ENCODE measurements at regions not wholly inside any gene's neighbourhood (a gene's known extent, or its start where the extent isn't known, plus 50 kb on each side); places are given as distances from the start of the nearest gene placed in this dataset.

DNA sequence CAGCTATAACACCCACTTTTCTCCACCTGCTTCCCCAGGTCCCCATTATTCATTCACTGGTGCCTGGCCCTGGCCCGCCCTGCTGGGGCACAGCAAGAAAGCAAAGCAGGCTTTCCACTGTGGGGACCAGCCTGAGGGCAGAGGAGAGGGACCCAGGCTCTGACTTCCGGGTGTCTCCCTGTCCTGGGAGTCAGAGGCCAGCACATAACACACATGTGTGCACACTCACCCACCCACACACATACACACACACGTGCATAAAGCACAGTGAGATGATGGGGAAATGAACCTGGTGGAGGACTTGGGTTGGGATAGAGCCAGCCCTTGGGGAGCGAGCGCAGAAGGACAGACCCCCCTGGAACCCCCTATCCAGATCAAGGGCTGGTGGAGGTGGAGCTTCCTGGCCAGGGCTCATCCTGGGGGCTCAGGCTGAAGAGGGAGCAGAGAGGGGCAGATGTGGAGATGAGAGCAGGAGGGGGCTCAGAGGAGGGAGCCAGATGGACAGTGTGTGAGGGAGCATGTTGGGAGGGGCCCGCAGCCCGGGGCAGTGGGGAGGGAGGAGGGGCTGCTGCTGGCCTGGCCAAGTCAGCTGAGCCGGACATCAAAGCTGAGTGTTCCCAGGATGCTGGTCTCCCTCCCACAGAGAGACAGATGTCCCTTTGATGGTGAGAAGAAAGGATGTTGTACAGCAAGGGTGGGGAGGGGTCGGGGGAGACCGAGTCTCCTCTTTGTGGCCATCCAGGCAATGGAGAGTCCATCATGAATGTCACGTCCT, 78.2 kb downstream of the LINGO1 start:
- Histone ChIP-seq H3K27me3 (replicated peaks in 1 of 4; ENCODE audit: control extremely low read depth in 1 of 4, control insufficient read depth in 3 of 4, insufficient read depth in 4 of 4, low read length in 3 of 4) (no peaks in the 10 kb centered on the region), H3K9me3 (ENCODE audit: control extremely low read depth in 1 of 3, control insufficient read depth in 2 of 3, insufficient read depth in 1 of 3, low read length in 2 of 3) (no peaks in the 10 kb centered on the region), H3K36me3 (replicated peaks in 1 of 2; ENCODE audit: control extremely low read depth in 1 of 2, control insufficient read depth in 1 of 2, extremely low read depth in 1 of 2, insufficient read depth in 2 of 2, low read length in 1 of 2) (no peaks in the 10 kb centered on the region), H3K79me2 (ENCODE audit: control insufficient read depth, insufficient read depth, low read length) (no peaks in the 10 kb centered on the region), H3K4me3 (ENCODE audit: control extremely low read depth in 1 of 5, extremely low read depth in 1 of 5, insufficient read depth in 1 of 5, low read depth in 2 of 5, low read length in 4 of 5) (no peak overlapping the region), H3K4me1 (ENCODE audit: control insufficient read depth in 2 of 2, insufficient read depth in 2 of 2, low read length in 2 of 2) (no peaks in the 10 kb centered on the region), H3K27ac (ENCODE audit: low read length in 2 of 2) (no peak overlapping the region), H3K4me2 (replicated peaks; ENCODE audit: low read depth, low read length, poor library complexity, severe bottlenecking) (no peak overlapping the region), H4K20me1 (ENCODE audit: control insufficient read depth, insufficient read depth, low read length, poor library complexity, severe bottlenecking) (no peaks in the 10 kb centered on the region), H2AFZ (ENCODE audit: insufficient read depth, low read depth, low read length, poor library complexity, severe bottlenecking) (no peak overlapping the region), H3K9ac (ENCODE audit: low read length) (no peak overlapping the region)
- 77% methylated on average over 7 of the region's 11 CpGs for WGBS (ENCODE audit: insufficient coverage)
- Mint-ChIP-seq H3K4me3 (no peak overlapping the region), H3K9me3 (ENCODE audit: insufficient read depth) (no peaks in the 10 kb centered on the region), H3K27ac (no peak overlapping the region), H3K27me3 (no peaks in the 10 kb centered on the region), H3K4me1 (no peaks in the 10 kb centered on the region)
- ChIA-PET POLR2A (no interaction called here), CTCF (interaction anchor here (0.6 to 1.0 kb wide), 3 partner anchors 11 to 1042 kb away, joined by 3 to 4 read pairs (median 3); no protein-coding TSS in a partner anchor)
- ATAC-seq (ENCODE audit: low read depth): no peak
- DNase-seq: no peak
- intact Hi-C loops (cut with micrococcal nuclease): no loop called here
- TF ChIP-seq, protein P1, sequence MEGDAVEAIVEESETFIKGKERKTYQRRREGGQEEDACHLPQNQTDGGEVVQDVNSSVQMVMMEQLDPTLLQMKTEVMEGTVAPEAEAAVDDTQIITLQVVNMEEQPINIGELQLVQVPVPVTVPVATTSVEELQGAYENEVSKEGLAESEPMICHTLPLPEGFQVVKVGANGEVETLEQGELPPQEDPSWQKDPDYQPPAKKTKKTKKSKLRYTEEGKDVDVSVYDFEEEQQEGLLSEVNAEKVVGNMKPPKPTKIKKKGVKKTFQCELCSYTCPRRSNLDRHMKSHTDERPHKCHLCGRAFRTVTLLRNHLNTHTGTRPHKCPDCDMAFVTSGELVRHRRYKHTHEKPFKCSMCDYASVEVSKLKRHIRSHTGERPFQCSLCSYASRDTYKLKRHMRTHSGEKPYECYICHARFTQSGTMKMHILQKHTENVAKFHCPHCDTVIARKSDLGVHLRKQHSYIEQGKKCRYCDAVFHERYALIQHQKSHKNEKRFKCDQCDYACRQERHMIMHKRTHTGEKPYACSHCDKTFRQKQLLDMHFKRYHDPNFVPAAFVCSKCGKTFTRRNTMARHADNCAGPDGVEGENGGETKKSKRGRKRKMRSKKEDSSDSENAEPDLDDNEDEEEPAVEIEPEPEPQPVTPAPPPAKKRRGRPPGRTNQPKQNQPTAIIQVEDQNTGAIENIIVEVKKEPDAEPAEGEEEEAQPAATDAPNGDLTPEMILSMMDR (IDR thresholded peaks at IDR 0.05): no peak
- no peak for TF ChIP-seq EZH2 (IDR thresholded peaks at IDR 0.05; ENCODE audit: borderline replicate concordance, insufficient read depth, low read depth, low read length, poor library complexity, severe bottlenecking)

DNA sequence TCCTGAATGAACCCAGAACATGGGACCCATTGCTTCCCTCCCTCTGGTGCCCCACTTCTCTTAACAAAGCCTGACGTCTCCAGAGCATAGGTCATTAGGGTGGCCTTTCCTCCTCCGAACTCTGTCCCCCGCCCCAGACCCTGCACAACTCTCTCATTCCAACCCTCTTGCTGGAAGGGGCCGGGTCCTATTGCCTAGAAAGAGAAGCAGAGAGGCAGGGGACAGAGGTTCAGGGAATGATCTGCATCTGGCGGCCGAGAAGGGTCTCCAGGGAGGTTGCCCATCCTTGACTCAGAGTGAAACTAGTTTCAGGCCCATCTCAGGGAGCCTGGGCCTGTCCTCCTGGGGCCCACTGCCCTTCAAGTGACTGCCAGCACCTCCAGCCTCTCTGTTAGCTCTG, 79.0 kb downstream of the LINGO1 start:
- Histone ChIP-seq H3K4me1 (ENCODE audit: control insufficient read depth in 2 of 2, insufficient read depth in 2 of 2, low read length in 2 of 2) (no peaks in the 10 kb centered on the region), H3K27me3 (replicated peaks in 1 of 4; ENCODE audit: control extremely low read depth in 1 of 4, control insufficient read depth in 3 of 4, insufficient read depth in 4 of 4, low read length in 3 of 4) (no peaks in the 10 kb centered on the region), H3K79me2 (ENCODE audit: control insufficient read depth, insufficient read depth, low read length) (no peaks in the 10 kb centered on the region), H3K4me3 (ENCODE audit: control extremely low read depth in 1 of 5, extremely low read depth in 1 of 5, insufficient read depth in 1 of 5, low read depth in 2 of 5, low read length in 4 of 5) (no peak overlapping the region), H2AFZ (ENCODE audit: insufficient read depth, low read depth, low read length, poor library complexity, severe bottlenecking) (no peak overlapping the region), H3K9ac (ENCODE audit: low read length) (no peak overlapping the region), H3K27ac (ENCODE audit: low read length in 2 of 2) (no peak overlapping the region), H3K36me3 (replicated peaks in 1 of 2; ENCODE audit: control extremely low read depth in 1 of 2, control insufficient read depth in 1 of 2, extremely low read depth in 1 of 2, insufficient read depth in 2 of 2, low read length in 1 of 2) (no peaks in the 10 kb centered on the region), H3K9me3 (ENCODE audit: control extremely low read depth in 1 of 3, control insufficient read depth in 2 of 3, insufficient read depth in 1 of 3, low read length in 2 of 3) (no peaks in the 10 kb centered on the region), H3K4me2 (replicated peaks; ENCODE audit: low read depth, low read length, poor library complexity, severe bottlenecking) (no peak overlapping the region), H4K20me1 (ENCODE audit: control insufficient read depth, insufficient read depth, low read length, poor library complexity, severe bottlenecking) (no peaks in the 10 kb centered on the region)
- intact Hi-C loops (cut with micrococcal nuclease): no loop called here
- Mint-ChIP-seq H3K27ac (no peak overlapping the region), H3K4me1 (peaks cover 3% of the 10 kb centered on the region), H3K4me3 (no peak overlapping the region), H3K9me3 (ENCODE audit: insufficient read depth) (no peaks in the 10 kb centered on the region), H3K27me3 (no peaks in the 10 kb centered on the region)
- ChIA-PET CTCF (interaction anchor here (0.6 kb wide), 1 partner anchor 18 kb away, joined by 3 read pairs; no protein-coding TSS in a partner anchor), POLR2A (no interaction called here)
- WGBS (ENCODE audit: insufficient coverage): 82% methylated on average over 2 of the region's 6 CpGs
- no peak for ATAC-seq (ENCODE audit: low read depth)
- TF ChIP-seq EZH2 (IDR thresholded peaks at IDR 0.05; ENCODE audit: borderline replicate concordance, insufficient read depth, low read depth, low read length, poor library complexity, severe bottlenecking): no peak
- TF ChIP-seq, protein P1 (IDR thresholded peaks at IDR 0.05): no peak
- DNase-seq: no peak

Measured in B cell (primary cell).